Stimulated activated CD4-positive, alpha-beta T cell treated with anti-CD3 and anti-CD28 coated beads, Interleukin-2, amount 100 ng/mL, for 48 hours (primary cell): ENCODE measurements at regions not wholly inside any gene's neighbourhood (a gene's known extent, or its start where the extent isn't known, plus 50 kb on each side); places are given as distances from the start of the nearest gene placed in this dataset.

Source experiments
- DNase-seq, 2 donors: peaks; one replicate each; pipeline ENCODE4 v3.0.0-alpha.2; 2020

DNA sequence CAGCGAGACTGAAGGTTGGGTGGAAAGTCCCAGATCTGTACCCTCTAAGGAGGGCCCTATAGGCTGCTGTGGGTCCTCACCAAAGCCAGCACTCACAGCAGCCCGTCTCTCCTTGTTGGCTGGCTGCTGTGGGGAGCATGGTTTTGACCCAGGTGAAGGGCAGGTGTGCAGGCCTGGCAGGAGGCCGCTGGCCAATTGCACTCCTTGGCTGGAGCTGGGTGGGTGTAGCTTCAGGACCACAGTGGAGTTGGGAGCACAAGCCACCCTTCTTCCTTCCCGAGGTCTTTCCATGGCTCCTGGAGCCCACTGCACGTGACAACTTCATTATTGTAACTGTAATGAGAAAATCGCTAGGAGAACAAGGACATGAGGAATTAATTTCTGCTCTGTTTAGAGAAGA is 287.7 kb upstream of the FOXQ1 start:
- DNase-seq = no peak

DNA sequence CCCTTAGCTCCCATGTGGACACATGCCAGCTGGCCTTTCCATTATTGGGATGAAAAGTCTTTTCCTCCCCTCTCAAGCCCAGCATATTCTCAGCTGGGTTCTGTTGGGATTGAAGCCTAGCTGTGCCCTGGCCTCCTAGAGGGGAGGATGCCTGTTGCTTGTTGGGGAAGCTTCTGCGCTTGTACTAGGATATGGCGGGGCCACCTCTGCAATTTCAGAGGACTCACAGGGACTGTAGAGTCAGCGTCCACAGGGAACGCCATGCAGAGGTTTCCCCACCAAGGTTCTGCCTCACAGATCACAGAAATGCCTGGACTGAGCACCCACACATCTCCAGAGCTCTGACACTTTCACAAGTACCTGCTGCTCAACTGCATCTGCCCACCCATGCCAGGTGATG is 288.7 kb upstream of the FOXQ1 start:
- DNase-seq = no peak

DNA sequence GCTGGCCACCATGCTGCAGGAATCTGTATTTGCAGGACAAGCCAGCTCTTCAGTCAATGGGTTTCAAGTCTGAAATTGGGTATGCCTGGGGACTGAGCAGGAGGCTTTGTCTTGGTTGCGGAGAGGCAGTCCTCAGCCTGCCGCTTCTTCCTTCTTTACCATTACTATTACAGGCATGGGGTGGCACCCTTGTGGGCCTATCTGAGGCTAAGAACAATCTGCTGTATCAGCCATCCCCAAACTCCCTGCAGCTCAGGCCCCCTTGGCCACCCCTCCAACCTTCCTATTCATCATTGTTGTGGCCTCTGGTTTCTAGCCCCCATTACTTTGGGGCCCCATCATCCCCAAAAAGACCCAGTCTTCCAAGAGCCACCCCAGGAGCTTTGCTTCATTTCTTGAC is 289.2 kb upstream of the FOXQ1 start:
- no peak for DNase-seq

DNA sequence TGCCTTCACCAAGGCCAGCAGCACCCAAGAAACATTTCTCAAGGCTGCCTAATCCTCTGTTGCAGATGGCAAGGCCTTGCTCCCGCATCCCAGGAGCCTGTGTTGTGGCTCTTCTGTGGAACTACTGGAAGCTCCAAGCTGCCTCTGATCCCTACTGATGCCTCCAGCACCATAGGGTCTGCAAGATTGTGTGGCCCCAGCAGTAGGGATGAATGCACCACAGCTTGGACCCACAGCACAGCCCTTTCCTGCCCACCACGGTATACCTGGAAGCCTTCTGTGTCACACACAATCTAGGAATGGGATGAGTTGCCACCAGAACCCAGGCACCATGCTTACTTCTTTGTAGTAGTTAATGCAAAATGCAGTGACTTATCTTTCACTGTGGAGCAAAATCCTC is 291.1 kb upstream of the FOXQ1 start:
- no peak for DNase-seq

DNA sequence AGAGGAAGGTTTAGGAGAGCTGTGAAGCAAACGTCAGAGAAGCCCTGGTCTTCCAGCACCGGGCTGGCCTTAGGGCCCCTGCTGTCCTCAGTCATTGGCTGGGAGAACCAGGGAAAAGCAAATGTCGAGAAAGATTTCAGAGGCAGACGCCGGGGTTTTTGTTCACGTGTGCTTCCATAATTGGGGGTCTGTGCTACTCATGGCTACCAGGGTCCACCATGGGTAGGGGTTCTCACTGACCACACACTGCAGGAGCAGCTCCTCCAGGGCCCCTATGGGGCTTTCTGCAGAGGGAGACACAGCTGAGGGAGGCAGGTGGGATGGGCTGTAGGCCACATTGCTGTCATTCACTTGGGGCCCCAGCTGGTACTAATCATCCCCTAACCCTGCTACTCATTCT is 291.8 kb upstream of the FOXQ1 start:
- no peak for DNase-seq

DNA sequence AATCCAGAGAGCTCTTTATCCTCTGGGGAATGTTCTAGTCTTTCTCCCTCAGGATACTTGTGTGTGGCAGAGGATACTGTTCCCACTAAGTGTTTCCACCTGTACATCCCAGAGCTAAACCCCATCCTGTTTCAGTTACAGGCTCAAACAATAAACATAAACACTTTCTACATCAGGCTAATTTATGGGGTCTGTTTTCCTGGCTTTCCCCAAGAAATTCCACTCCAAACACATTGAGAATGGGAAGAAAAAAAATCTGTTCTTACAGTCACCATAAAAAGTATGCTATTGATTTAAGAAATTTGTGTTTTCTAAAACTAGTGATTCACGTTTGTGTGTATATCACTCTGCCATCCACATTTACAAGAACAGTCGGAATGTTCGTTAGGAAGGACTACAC is 293.9 kb upstream of the FOXQ1 start:
- no peak for DNase-seq

DNA sequence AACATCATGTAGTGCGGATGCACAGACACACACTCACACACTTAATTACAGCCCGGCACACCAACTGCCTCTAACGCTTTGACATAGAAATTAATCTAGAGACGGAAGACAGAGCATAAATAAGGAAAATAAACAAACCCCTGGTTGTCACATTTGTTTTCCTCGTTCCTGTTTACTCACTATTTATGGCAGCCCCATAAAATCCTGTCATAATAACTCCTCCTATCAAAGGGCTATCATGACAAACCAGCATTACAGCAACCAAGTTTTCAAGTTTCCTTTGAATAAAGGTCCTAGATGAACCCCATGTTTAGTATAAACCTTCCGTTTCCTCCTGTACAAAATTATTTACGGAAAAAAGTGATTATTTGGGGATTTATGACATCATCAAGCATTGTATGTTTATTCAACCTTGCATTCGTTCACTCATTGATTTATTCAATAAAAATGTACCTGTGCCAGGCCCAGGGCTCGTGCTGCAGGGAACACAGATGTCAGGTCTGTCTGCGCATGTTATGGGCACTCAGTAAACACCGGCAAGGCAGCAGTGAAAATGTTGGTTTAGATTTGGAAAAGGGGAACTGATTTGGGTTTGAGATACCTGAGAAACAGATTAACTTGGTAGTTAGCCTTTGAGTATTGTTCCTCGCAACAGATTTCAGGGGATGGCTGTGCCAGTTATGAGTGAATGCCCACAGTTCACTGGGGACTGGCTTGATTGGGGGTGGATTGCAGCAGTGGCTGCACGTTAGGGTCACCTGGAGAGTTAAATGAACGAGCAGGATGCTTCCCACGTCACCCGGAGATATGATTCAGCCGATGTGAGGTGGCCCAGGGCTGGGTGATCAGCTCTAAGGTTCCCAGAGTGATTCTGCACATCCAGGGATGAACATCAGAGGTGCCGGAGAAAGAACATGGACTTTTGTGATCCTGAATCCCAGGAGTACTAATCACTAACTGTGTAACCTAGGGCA is 295.3 kb upstream of the FOXQ1 start:
- no peak for DNase-seq

DNA sequence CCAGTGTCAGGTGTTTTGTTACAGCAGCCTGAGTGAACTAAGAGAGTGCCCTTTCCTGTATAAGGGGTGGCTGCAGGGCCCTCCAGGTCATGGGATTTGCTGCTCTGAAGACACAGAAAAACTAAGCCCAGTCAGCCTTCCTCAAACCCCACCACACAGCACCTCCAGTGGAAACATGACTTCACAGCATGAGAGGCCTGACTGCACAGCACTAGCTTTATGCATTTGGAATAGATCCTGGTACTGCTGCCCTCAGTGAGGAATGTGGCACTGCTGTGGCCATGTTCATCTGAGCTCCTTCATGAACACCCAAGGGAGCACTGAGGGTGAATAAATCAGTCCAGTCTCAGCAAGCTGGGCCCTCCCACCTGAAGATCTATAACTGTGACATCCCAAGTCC is 296.1 kb upstream of the FOXQ1 start:
- no peak for DNase-seq

DNA sequence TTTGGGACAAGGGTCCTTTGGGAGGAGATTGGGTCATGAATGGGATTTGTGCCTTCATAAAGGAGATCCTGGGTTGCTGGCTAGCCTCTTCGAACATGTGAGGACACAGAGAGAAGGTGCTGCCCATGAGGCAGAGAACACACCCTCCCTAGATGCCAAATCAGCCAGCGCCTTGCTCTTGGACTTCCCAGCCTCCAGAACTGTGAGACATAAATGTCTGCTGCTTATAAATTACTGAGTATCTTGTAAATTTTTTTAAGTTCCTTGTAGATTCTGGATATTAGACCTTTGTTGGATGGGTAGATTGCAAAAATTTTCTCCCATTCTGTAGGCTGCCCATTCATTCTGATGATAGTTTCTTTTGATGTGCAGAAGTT is 297.5 kb upstream of the FOXQ1 start:
- DNase-seq = no peak

DNA sequence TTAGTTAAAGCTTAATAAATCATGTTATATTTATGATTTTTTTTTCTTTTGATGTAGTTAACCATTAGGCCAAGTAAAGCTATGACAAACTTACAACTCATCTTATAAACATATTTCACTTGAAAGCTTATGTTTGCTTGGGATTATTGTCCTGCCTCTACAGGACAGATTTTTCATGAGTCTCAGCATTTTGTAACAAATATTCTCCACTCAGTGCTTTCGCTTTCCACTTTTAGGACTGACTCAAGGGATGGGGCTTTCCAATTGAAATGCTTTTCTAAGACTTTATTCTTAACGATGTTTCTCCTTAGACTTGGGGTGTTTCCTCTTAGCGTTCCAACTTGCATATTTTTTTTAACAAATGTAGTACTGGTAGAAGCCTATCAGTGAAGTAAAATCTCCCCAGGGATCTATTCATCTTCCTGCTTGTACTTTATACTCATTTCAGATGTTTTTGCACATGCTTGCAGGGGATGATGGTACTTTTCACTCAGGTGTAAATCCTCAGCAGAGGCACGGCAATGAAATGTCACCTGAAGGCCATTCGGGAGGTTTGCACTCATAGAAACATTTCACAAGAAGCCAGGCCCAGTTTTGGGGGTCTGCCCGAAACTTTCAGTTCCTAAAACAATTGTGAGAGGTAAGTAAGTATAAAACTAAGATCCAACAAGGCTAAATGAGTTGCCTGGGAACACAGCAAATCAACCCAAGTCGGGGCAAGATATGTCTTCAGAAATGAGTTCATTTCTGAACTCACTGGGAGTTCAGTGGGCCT is 298.1 kb upstream of the FOXQ1 start:
- no peak for DNase-seq

DNA sequence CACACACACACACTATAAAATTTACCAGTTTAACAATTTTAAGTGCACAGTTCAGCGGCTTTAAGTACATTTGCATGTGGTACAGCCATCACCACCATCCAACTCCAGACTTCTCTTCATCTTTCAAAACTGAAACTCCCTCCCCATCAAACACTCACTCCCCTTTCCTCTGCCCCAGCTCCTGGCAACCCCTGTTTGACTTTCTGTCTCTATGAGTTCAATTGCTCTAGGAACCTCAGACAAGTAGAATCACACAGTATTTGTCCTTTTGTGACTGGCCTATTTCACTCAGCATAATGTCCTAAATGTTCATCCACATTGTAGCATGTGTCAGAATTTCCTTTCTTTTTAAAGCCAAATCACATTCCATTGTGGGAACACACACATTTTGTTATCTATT is 302.8 kb upstream of the FOXQ1 start:
- DNase-seq = no peak

DNA sequence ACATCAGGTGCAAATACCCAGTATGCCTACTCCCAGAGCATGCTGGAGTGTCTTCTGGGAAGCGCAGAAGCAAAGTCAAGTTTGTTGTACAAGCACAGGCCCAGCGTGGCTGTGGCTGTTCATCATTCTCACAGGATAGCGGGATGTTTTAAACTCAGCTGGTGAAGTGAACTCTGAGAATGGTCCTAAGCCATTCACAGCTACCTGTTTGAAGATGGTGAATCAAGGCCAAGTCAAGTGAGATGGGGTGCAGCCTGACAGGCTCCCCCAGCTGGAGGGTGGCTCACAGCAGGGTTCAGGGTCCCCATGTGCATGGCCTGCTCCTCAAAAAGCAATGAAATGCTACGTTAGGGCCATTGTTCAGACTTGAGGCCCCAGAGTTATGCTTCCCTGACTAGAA is 304.7 kb upstream of the FOXQ1 start:
- no peak for DNase-seq

DNA sequence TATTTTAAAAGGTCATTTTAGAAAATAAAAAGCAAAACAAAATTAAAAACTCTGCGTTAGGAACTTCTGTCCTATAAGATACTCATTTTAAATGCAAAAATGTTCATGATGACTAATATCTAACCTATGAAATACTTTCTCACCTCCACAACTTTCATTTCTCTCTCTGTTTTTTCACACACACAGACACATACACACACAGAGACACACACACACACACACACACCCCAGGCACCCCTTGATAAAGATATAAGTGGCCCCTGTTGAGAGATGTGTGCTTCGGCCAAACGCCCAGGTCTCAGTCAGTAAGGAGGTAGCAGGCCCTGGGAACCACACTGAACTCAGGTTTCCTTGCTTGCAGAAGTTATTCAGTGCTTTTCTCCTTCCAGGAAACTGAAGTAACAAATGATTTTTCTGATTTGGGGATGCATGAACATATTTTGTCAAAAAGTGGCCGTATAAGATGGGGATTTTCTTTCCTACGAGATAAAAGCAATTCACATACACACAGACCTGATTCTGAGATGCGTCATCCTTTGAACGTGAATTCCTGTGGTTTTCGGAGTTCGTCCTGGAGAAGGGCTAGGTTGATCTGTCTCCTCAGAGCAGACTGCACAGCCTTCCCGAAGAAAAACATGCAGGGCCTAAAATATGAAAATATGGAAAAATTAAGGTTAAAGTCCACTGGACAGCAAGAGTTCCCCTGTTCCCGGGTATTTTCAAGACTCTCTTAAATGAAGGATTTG is 306.8 kb upstream of the FOXQ1 start:
- DNase-seq = no peak

DNA sequence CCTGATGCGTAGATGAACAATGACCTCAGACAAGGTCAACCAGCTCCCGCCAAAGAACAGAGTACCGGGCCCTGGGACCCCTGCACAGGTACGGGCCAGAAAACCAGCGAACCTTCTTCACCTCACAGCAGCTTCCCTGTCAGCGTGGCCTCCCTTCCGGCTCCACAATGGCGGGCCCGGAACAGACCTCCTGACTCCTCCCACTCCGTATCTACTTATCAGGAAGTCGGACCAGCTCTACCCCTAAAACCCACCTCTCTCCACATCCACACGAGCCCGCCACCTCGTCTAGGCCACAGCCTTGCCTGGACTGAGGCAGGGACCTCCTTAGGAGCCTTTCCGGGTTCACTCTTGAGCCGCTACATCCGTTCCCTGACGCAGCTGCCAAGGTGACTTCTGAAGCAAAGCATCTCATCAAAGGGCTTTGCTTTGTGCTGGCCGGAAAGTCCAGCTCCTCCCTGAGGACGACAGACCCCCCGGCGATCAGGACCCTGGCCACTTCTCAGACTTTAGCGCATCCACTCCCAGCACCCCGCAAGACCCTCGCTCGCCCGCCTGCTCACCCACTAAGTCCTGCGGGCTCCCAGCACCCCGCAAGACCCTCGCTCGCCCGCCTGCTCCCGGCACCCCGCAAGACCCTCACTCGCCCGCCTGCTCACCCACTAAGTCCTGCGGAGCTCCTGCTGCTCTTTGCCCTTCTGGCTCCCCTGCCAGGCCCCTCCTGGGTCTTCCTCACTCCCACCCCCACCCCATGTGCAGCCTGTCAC is 308.3 kb upstream of the FOXQ1 start:
- DNase-seq = no peak

DNA sequence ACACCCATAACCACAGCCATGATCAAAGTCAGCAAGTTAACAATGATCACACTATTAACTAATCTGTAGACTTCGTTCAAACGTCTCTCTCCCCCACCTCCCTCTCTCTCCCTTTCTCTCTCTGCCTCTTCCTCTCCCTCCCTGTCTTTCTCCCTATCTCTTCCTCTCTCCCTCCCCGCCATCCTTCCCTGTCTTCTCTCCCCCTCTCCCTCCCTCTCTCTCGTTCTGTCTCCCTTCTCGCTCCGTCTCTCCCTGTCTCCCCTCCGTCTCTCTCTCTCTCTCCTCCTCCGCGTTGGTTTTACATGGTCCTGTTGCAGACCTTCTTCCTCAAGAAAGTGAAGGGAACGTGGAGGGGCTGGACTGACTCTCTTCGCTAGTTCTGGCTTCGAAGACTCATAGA is 308.9 kb upstream of the FOXQ1 start:
- no peak for DNase-seq

DNA sequence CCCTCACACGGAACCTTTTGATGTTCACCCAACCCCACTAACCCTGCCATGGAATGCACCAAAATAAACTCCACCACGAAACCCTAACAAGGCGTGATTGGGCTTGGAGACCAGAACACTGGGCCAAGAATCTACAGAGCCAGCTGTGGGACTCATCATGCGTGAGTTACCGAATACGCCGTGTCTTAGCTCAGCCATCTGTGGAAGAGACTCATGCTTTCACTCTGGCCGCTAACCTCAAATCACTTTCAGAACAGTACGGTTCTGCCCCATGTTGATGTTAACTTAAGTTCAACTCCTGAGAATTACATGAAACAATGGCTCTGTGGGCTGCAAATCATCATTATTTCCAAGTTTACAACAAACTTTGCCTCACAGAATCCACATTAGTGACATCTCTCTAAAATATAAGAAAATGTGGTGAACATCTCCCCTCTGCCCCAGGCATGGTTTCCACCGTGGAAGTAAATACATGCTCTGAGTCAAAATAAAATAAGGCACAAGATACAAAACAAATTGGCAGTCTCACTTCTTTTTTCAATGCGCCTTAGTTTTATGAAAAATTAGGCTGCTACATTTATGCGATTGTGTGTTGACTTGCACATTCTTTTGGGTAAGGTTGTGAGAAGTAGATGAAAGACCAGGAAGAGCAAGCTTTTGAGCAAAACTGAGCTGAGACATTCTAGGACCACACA is 308.9 kb upstream of the EXOC2 start:
- DNase-seq = no peak

DNA sequence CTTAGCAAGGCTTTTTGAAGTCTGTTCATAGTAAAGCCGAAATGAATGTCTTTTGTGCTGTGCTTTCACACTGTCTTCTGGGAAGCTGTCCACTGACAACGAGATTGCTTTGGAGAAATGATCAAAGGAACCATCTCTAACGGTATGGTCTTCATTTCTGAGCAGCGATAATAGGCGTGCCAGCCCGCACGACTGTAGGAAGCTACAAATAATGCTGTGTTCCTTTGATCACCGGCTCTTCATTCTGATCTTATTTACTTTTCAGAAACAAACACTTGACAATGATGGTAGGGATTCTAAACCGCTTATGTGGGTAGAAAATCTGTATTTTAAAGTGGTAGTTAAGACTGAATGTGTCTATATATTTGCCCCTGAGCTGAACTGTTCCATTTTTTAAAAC is 306.6 kb upstream of the EXOC2 start:
- DNase-seq = no peak

DNA sequence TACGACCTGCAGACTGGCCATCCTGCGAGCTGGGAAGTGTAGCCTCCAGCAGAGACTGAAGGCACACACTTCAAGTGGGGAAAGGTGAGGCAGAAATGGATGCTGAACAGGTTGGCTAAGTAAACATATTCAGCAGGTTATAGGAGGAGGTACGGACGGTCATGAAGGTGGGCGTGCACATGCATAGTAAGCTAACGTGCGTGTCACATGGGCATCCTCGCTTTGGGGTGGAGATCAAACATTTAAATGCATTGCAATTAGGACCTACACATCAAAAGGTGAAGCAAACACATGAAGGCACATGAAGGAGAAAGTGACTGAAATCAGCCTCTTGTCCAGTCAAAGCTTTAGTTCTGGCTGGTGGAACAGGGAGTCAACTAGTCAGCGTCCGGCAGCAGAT is 305.6 kb upstream of the EXOC2 start:
- DNase-seq = no peak

DNA sequence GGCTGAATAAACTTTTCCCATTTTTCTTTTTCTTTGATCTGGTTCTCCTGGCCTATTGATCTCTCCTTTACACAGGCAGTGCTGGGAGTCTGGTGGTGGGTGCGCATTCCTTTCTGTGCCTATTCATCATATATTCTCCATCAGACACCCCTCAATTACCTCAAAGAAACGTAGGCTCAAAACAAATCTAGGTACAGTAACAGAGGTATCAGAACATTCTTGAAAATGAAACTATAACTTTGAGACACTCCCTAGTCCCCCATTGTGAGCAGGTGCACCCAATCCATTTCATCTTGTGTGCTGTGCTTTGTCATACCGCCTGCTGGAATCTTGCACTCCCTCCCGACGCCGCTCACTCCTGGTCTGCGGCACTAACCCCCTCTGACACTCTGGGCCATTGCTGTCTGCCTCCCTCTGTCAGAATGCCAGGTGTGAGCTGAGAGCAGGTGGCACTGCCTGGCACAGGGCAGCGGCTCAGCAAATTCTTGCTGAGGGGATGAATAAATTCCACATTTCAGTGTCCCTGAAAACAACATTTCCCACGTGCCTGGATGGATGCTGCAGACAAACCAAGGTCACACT is 303.4 kb upstream of the EXOC2 start:
- no peak for DNase-seq

DNA sequence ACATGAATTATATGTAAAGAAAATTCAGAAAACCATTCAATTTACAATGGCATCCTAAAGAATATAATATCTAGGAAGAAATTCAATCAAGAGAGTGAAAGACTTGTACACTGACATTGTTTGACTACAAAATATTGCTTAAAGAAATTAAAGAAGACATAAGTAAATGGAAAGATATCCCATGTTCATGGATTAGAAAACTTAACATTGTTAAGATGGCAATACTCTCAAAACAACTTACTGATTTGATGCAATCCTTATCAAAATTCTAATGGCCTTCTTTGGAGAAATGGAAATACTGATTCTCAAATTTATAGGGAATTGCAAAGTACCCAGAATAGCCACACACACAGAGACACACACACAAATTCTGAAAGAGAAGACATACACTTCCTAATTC is 298.3 kb upstream of the EXOC2 start:
- DNase-seq = no peak

DNA sequence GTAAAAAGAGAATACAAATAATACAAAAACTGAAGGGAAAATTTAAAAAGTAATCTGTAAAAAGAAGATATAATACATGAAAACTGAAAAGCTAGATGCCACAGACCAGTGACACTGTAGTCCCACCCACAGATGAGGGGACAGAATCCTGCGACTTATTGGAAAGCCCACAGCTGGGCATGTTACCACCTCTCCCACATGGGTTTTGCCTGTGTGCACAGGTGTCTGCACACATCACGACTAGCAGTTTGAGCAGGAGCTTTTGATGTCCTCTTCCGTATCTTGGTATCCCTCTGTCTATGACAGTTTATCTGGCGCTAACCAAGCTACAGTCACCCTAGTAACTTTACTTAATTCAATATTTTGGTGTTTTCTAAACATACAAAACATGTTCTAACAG is 291.1 kb upstream of the EXOC2 start:
- DNase-seq = no peak
